Fibroblast of the aortic adventitia (primary cell): ENCODE measurements at regions not wholly inside any gene's neighbourhood (a gene's known extent, or its start where the extent isn't known, plus 50 kb on each side); places are given as distances from the start of the nearest gene placed in this dataset.

ENCODE experiments used
- DNase-seq: peaks from one replicate; pipeline ENCODE4 v3.0.0-alpha.2; 2010; ENCODE audit warnings: low read depth
- H3K4me3 ChIP-seq: 2 replicates; pipeline ENCODE4 v1.5.1; 2011; ENCODE audit warnings: low read depth, mild to moderate bottlenecking, control low read depth, low read length, moderate library complexity
- CTCF ChIP-seq: IDR thresholded peaks from 2 replicates; pipeline ENCODE4 v1.5.1; 2011; ENCODE audit warnings: mild to moderate bottlenecking, low read length, control low read depth, inconsistent platforms; ENCODE audit not compliant: insufficient read depth

GRCh38 chr1:95703046-95703445, 469.0 kb downstream of the RWDD3 start:
- TF ChIP-seq CTCF: no peak
- peak; percentile 0 for DNase-seq

GRCh38 chr1:95716097-95716496, 482.1 kb downstream of the RWDD3 start:
- no peak for DNase-seq
- H3K4me3 ChIP-seq: no peak overlapping the region
- TF ChIP-seq CTCF: no peak

More at GRCh38 chr1:95703046-95703445, 469.0 kb downstream of the RWDD3 start:
- H3K4me3 ChIP-seq: no peak overlapping the region

- H3K4me3 ChIP-seq: no peak overlapping the region
- TF ChIP-seq CTCF: no peak
- no peak for DNase-seq
Observed at GRCh38 chr1:95716550-95716949, 482.5 kb downstream of the RWDD3 start.

- no peak for DNase-seq
- no peak for TF ChIP-seq CTCF
- no peak overlapping the region for H3K4me3 ChIP-seq
Observed at GRCh38 chr1:95723346-95723745, 489.3 kb downstream of the RWDD3 start.

GRCh38 chr1:95728841-95729240, 494.8 kb downstream of the RWDD3 start:
- TF ChIP-seq CTCF: no peak
- no peak overlapping the region for H3K4me3 ChIP-seq
- no peak for DNase-seq

GRCh38 chr1:95730986-95731385, 497.0 kb downstream of the RWDD3 start:
- peak; percentile 5 for DNase-seq
- no peak for TF ChIP-seq CTCF
- no peak overlapping the region for H3K4me3 ChIP-seq

- H3K4me3 ChIP-seq: no peak overlapping the region
- TF ChIP-seq CTCF: no peak
- no peak for DNase-seq
Observed at GRCh38 chr1:95731466-95731865, 497.5 kb downstream of the RWDD3 start.
